ENCODE measurements at regions not wholly inside any gene's neighbourhood (a gene's known extent, or its start where the extent isn't known, plus 50 kb on each side); places are given as distances from the start of the nearest gene placed in this dataset.

GRCh38 chr2:18372641-18373040, 187.8 kb downstream of the RDH14 start:
- TF ChIP-seq POLR2A (IDR thresholded peaks at IDR 0.05; ENCODE audit: low read length) (no peak), RCOR1 (IDR thresholded peaks at IDR 0.05; ENCODE audit: low read depth, low read length) (no peak), CBX2 (IDR thresholded peaks at IDR 0.05; ENCODE audit: borderline replicate concordance, low read depth) (no peak), PHF8 (IDR thresholded peaks at IDR 0.05; ENCODE audit: borderline replicate concordance, low read depth) (no peak), BCL3 (IDR thresholded peaks at IDR 0.05) (no peak), CHD2 (IDR thresholded peaks at IDR 0.05; ENCODE audit: low read length, partially characterized antibody) (no peak)
- TF ChIP-seq, protein P1, sequence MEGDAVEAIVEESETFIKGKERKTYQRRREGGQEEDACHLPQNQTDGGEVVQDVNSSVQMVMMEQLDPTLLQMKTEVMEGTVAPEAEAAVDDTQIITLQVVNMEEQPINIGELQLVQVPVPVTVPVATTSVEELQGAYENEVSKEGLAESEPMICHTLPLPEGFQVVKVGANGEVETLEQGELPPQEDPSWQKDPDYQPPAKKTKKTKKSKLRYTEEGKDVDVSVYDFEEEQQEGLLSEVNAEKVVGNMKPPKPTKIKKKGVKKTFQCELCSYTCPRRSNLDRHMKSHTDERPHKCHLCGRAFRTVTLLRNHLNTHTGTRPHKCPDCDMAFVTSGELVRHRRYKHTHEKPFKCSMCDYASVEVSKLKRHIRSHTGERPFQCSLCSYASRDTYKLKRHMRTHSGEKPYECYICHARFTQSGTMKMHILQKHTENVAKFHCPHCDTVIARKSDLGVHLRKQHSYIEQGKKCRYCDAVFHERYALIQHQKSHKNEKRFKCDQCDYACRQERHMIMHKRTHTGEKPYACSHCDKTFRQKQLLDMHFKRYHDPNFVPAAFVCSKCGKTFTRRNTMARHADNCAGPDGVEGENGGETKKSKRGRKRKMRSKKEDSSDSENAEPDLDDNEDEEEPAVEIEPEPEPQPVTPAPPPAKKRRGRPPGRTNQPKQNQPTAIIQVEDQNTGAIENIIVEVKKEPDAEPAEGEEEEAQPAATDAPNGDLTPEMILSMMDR (IDR thresholded peaks at IDR 0.05): no peak
- TF ChIP-seq, protein P2, sequence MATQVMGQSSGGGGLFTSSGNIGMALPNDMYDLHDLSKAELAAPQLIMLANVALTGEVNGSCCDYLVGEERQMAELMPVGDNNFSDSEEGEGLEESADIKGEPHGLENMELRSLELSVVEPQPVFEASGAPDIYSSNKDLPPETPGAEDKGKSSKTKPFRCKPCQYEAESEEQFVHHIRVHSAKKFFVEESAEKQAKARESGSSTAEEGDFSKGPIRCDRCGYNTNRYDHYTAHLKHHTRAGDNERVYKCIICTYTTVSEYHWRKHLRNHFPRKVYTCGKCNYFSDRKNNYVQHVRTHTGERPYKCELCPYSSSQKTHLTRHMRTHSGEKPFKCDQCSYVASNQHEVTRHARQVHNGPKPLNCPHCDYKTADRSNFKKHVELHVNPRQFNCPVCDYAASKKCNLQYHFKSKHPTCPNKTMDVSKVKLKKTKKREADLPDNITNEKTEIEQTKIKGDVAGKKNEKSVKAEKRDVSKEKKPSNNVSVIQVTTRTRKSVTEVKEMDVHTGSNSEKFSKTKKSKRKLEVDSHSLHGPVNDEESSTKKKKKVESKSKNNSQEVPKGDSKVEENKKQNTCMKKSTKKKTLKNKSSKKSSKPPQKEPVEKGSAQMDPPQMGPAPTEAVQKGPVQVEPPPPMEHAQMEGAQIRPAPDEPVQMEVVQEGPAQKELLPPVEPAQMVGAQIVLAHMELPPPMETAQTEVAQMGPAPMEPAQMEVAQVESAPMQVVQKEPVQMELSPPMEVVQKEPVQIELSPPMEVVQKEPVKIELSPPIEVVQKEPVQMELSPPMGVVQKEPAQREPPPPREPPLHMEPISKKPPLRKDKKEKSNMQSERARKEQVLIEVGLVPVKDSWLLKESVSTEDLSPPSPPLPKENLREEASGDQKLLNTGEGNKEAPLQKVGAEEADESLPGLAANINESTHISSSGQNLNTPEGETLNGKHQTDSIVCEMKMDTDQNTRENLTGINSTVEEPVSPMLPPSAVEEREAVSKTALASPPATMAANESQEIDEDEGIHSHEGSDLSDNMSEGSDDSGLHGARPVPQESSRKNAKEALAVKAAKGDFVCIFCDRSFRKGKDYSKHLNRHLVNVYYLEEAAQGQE (IDR thresholded peaks at IDR 0.05): no peak
